HL-60 (cell line): ENCODE measurements at regions not wholly inside any gene's neighbourhood (a gene's known extent, or its start where the extent isn't known, plus 50 kb on each side); places are given as distances from the start of the nearest gene placed in this dataset.
"Not testable (repeated sequence)": the region's sequence is repeated elsewhere in the genome, so short reads cannot be mapped to it uniquely, and the experiment has no call there.

Source experiments
- GABPA ChIP-seq: IDR thresholded peaks from 2 replicates; pipeline ENCODE4 v1.6.1; 2012; ENCODE audit warnings: low read depth
- POLR2AphosphoS5 ChIP-seq: IDR thresholded peaks from 2 replicates; pipeline ENCODE4 v1.6.1; 2012; ENCODE audit warnings: low read depth
- TF ChIP-seq, protein P1 (sequence below): IDR thresholded peaks from one replicate; pipeline ENCODE4 v1.5.1; 2011; ENCODE audit warnings: low read length, control low read depth, inconsistent platforms; ENCODE audit not compliant: insufficient read depth
- TF ChIP-seq, protein P2 (sequence below): IDR thresholded peaks from 2 replicates; pipeline ENCODE4 v1.6.1; 2012; ENCODE audit warnings: low read depth; ENCODE audit not compliant: insufficient replicate concordance

DNA sequence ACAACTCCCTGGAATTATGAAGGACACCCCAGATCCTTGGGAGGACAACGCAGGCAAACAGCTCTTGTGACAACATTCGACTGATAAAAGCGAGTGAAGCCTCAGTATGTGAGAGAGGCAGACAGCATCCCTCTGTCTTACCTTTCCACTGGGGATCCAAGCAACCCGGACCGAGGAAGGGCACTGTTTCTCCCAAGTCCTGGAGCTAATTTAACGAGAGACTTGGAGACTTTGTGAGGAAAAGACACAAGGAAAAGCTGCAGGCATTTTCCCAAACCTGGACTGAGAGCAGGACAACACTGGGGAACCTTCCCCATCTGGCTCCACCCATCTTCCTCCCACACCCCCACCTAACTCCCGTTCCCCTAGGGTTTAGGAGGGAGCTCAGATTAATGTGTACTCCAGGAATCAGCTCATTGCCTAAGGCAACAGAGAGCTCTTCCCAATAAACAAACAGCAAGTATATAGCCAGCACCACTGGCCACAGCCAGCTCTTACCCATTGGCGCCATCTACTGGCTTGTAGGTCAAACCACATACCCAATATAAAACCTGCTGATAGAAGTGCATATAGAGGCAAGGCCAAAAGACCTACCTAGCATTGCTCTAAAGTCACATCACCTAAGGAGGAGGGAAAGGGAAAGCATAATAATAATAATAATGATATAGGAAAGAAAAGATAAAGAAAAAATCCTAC lies 76.7 kb upstream of the NEK3 start:
- TF ChIP-seq, protein P1, sequence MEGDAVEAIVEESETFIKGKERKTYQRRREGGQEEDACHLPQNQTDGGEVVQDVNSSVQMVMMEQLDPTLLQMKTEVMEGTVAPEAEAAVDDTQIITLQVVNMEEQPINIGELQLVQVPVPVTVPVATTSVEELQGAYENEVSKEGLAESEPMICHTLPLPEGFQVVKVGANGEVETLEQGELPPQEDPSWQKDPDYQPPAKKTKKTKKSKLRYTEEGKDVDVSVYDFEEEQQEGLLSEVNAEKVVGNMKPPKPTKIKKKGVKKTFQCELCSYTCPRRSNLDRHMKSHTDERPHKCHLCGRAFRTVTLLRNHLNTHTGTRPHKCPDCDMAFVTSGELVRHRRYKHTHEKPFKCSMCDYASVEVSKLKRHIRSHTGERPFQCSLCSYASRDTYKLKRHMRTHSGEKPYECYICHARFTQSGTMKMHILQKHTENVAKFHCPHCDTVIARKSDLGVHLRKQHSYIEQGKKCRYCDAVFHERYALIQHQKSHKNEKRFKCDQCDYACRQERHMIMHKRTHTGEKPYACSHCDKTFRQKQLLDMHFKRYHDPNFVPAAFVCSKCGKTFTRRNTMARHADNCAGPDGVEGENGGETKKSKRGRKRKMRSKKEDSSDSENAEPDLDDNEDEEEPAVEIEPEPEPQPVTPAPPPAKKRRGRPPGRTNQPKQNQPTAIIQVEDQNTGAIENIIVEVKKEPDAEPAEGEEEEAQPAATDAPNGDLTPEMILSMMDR, result not testable (repeated sequence)
- TF ChIP-seq POLR2AphosphoS5, GABPA: not testable (repeated sequence)
- TF ChIP-seq, protein P2, sequence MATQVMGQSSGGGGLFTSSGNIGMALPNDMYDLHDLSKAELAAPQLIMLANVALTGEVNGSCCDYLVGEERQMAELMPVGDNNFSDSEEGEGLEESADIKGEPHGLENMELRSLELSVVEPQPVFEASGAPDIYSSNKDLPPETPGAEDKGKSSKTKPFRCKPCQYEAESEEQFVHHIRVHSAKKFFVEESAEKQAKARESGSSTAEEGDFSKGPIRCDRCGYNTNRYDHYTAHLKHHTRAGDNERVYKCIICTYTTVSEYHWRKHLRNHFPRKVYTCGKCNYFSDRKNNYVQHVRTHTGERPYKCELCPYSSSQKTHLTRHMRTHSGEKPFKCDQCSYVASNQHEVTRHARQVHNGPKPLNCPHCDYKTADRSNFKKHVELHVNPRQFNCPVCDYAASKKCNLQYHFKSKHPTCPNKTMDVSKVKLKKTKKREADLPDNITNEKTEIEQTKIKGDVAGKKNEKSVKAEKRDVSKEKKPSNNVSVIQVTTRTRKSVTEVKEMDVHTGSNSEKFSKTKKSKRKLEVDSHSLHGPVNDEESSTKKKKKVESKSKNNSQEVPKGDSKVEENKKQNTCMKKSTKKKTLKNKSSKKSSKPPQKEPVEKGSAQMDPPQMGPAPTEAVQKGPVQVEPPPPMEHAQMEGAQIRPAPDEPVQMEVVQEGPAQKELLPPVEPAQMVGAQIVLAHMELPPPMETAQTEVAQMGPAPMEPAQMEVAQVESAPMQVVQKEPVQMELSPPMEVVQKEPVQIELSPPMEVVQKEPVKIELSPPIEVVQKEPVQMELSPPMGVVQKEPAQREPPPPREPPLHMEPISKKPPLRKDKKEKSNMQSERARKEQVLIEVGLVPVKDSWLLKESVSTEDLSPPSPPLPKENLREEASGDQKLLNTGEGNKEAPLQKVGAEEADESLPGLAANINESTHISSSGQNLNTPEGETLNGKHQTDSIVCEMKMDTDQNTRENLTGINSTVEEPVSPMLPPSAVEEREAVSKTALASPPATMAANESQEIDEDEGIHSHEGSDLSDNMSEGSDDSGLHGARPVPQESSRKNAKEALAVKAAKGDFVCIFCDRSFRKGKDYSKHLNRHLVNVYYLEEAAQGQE, result not testable (repeated sequence)
